ENCODE measurements at regions not wholly inside any gene's neighbourhood (a gene's known extent, or its start where the extent isn't known, plus 50 kb on each side); places are given as distances from the start of the nearest gene placed in this dataset.

GRCh38 chr14:65939184-65939583 lies 526.7 kb downstream of the FUT8 start:
- TF ChIP-seq POLR2AphosphoS5 (IDR thresholded peaks at IDR 0.05; ENCODE audit: low read depth, low read length), result no peak
- TF ChIP-seq POLR2A (IDR thresholded peaks at IDR 0.05; ENCODE audit: low read depth, low read length), result no peak
- no peak for TF ChIP-seq TAF1 (IDR thresholded peaks at IDR 0.05; ENCODE audit: low read depth, low read length)
- TF ChIP-seq SPI1 (IDR thresholded peaks at IDR 0.05; ENCODE audit: low read depth, low read length), result no peak

Data from GM12891 (cell line).